NCI-H2081 (cell line): ENCODE measurements at regions not wholly inside any gene's neighbourhood (a gene's known extent, or its start where the extent isn't known, plus 50 kb on each side); places are given as distances from the start of the nearest gene placed in this dataset.

Experiments used
- DNase-seq, 2 experiments: peaks; one replicate each; lab custom pipeline; 2025; lab: John Stamatoyannopoulos, UW

DNA sequence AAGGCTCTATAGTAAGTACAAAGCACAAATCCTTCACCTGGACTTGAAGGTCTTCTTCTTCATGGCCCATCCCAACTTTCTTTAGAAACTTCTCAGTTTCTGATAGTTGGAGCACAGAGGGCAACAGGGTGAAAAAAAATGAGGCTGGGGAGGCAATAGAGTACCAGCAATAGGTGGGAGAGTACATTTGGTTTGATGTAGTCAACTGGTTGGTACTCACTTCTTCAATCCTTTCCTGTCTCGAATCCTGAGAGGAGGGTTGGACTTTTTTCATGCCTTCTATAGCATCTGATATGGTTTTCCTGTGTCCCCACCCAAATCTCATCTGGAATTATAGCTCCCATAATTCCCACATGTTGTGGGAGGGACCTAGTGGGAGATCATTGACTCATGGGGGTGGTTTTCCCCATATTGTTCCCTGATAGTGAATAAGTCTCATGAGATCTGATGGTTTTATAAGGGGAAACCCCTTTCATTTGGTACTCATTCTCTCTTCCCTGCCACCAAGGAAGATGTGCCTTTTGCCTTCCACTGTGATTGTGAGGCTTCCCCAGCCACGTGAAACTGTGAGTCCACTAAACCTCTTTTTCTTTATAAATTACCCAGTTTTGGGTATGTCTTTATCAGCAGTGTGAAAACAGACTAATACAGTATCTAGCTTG lies 75.9 kb upstream of the LCLAT1 start:
- no peak for DNase-seq

- DNase-seq = no peak
Observed at GRCh38 chr2:30371772-30372373, 75.2 kb upstream of the LCLAT1 start.

DNA sequence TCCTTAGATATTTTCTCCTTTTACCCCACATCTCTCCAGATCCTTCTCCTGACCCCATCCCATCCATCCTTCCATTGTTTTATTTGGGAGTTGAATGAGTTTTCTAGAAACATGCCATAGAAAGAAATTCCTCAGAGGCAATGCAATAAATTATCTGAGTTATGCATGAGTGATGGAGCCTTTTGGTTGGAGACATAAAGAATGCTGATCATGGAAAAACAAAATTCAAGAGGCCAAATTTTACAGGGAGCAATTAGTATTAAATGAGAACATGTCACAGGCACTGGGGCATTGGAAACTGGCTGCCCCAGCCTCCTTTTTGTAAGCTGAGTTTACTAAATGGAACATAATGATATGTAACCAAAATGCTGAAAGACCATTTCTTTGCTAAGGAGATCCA lies 74.2 kb upstream of the LCLAT1 start:
- DNase-seq = no peak

DNA sequence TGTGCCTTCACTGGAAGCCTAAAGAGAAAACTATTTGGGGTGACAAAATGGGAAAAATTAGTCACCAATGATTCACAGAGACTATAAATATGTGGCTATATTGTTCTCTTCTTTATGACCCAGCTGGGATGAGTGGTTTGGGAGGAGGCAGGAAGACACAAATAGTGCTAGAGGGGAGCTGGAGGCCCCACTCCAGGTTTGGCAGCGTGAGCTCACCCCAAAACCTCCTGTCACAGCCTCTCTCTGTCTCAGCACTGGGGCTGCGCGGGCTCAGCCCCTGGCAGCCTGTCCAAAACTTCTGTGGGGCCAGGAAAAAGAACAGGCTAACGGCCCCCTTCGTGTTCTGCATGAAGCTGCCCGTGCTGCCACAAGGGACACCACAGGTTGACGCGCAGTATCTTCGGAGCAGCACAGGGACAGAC lies 73.2 kb upstream of the LCLAT1 start:
- DNase-seq = no peak

GRCh38 chr2:30374380-30374779 lies 72.7 kb upstream of the LCLAT1 start:
- DNase-seq = no peak

- DNase-seq = no peak
Observed at GRCh38 chr2:30375915-30376314, 71.1 kb upstream of the LCLAT1 start.

DNA sequence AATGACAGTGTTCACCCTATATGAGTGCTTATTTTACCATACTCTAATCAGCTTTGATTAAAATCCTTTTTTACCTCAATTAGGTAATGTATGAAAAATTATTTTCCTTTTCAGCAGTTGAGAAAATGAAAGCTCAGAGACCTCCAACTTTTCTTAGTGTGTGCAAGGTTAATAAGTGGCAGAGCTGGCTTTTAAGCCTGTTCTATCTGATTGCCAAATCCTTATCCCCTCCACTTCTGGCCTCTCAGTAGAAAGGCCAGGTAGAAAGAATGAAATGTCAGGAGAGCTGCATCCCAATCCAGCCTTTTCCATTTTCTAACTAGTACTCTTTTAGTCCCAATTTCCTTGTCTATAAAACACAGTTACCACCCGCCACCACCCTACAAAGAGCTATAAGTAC lies 67.6 kb upstream of the LCLAT1 start:
- DNase-seq = no peak

DNA sequence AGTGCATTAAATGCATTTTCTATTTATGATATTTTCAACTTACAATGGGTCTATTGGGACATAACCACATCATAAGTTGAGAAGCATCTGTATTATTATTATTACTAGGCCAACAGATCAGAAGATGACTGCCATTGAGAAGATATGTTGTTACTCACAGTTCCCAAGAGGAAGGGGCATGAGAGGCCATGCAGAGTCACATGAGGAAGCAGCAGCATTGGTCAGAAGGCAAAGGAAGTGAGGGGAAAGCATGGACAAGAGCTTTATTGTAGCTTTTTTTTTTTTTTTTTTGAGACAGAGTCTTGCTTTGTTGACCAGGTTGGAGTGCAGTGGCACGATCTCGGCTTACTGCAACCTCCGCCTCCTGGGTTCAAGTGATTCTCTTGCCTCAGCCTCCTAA lies 66.2 kb upstream of the LCLAT1 start:
- DNase-seq = no peak

DNA sequence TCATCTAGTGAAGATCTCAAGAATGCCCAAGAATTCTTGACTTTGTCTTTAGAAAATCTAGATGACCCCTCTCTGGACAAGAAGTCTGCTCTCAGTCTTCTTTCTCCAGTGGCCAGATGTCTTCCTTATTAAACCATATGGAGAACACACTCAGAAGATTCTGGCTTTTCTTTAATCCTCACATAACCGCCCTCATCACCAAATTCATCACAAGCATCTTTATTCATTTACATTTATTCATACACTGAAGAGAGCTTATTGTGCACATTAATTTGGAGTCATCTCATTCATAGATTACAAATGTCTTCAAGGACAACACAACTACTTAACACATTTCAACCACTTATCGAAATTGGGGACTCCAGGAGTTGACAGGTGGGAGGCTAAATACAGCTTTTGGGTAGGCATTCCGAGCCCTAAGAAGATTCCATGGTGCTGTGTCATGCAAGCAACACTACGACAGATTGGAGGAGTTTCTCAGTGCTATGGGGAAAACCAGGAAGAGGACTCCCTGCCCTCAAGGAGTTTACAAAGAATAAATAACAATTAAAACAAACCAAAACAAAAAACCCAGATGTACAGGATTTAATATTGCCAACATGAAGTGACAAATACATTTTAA lies 64.8 kb upstream of the LCLAT1 start:
- DNase-seq = no peak

DNA sequence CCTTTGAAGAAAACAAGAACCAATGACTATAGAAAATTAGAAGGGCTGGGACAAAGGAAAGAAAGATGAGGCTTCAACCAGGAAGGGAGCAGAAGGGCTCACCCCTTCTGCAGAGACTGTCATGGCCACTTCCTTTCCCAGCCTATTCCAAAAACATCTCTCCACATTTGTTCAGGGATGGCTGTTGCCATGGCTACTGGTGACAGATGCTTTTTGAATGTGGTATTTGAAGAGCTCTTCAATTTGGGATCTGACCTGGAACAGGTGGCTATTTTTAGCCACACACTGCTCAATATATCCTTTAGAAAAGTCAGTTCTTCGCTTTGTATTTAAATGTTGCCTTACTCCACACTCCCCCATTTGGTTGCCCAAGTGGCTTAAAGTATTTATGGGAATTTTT lies 64.1 kb upstream of the LCLAT1 start:
- DNase-seq = peak in 1 of 2 experiments; percentile 17

DNA sequence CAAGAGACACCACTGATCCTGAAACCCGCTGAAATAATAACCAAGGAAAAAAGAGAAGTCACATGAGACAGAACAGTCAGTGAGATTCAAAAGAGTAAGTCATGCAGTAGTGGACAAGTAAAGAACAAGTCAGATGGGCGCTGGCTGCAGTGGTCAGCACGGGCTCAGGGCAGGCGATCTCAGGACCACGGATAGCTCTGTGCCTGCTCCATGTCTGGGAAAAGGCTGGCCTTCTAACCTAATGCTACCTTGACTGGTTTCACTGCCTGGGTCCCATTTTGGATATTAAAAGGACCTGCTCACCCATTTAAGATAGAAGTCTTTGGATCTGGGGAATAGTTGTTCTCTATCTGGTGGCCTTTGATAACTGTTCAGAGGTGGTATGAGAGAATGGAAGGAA lies 61.7 kb upstream of the LCLAT1 start:
- no peak for DNase-seq

DNA sequence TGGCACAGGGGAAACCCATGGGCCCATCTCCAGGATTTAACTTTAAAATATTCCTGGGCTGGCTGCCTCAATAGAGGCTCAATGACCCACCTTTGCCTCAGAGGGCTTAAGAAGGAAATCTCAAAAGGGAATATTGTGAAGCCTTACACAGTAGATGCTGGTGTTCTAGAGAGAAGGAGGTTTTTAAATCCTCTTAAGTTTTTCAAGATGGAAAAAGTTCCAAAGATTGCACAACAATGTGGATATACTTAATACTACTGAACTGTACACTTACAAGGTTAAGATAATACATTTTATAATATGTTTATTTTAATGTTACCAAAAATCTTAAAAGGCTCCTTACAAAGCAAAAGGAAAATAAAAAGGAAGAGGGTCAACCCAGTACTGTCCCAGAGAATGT lies 54.9 kb upstream of the LCLAT1 start:
- no peak for DNase-seq

GRCh38 chr2:30393510-30393909 lies 53.5 kb upstream of the LCLAT1 start:
- DNase-seq = no peak

DNA sequence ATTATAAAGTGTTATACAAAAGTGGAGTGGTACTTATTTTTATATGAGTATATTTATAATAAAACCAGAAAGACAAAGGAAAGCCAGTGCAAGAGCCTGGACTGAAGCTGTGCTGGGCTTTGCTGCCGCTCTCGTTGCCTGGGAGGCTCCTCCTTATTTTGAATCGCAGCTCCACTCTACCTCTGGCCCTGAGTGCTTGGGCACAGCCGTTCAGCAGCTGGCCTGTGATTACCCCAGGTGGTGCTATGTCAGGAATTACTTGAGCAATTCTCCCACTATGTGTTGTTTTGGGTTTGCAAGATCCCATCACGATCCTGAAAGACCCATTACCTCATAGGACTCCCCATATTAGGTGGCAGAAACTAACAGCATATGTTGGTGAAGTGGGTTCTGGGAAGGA lies 53.0 kb upstream of the LCLAT1 start:
- no peak for DNase-seq

DNA sequence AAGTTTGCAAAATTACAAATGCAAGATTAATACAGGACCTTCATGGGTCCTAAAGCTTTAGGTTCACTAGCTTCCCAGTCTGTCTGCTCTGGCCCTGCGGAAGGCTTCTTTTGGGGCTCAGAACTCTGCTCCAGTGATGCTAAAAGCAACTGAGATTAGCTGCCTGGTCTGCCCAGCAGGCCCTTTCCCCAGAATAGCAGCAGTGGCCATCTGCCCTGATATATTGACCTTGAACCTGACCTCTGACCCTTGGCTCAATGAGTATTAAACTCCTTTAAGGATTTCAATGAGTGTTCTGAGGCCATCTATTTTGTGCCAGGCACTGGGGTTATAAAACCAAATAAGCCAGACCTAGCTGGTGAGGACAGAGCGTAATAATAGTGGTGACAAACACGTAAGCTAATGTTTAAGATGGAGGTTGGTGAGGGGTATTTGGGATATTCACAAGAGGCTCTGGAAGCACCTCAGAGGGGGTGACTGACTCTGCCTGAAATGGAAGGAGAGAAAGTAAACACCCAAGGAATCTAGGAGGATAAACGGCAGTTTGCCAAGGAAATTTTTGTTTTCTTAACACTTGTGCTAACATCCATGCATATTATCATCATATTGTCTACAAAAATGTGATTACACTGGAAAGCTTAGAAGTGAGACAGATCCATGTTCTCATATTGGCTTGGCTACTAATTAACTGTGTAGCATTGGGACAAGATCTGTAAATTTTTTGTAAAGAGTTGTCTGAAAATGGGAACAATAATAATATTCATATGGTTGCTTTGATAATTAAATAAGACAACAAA lies 50.4 kb upstream of the LCLAT1 start:
- DNase-seq = no peak
